NCI-H2171 treated with DMSO at 0.1 percent for 48 hours (cell line): ENCODE measurements at regions not wholly inside any gene's neighbourhood (a gene's known extent, or its start where the extent isn't known, plus 50 kb on each side); places are given as distances from the start of the nearest gene placed in this dataset.

Experiments used
- DNase-seq: peaks from one replicate; lab custom pipeline; 2025; lab: John Stamatoyannopoulos, UW

GRCh38 chr2:216808805-216809425 is 50.9 kb downstream of the TNP1 start:
- DNase-seq = no peak

- peak; percentile 91 for DNase-seq
Measured at GRCh38 chr2:216807857-216808272, 52.0 kb downstream of the TNP1 start.

GRCh38 chr2:216804357-216805350 is 55.2 kb downstream of the TNP1 start:
- no peak for DNase-seq

GRCh38 chr2:216803791-216804190 is 56.1 kb downstream of the TNP1 start:
- no peak for DNase-seq

DNA sequence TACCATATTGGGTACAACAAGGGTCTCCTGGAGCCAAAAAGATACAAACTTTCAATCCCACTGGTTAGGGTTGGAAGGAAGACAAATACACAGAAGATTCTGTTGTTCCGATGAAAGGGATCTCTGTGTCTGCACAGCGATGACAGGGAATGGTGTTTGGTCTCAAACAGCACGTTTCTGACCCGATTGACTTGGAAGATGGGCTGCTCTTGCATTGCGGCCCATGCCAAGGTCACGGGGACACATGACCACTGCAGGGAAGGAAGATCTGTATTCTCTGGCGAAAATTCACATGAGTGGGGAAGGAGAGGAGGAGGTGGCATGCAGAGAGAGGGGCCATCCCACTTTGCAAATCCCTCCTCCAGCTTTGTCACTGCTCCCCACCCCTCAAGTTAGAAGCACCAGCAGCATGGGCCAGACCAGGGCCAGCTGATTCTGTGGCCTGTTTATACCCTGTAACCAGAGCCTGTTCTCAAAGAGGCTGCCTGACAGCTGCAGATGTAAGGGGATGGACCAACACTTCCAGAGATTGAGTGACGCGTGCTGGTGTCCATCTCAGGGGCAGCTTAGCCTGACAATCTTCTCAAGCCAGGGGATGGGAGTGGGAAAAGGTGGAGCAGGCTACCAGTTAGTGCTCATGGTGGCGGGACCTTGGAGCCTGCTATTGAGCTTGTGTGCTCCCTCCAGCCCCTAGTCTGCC is 57.2 kb downstream of the TNP1 start:
- no peak for DNase-seq

GRCh38 chr2:216800836-216801235 is 59.0 kb downstream of the TNP1 start:
- DNase-seq = no peak

DNA sequence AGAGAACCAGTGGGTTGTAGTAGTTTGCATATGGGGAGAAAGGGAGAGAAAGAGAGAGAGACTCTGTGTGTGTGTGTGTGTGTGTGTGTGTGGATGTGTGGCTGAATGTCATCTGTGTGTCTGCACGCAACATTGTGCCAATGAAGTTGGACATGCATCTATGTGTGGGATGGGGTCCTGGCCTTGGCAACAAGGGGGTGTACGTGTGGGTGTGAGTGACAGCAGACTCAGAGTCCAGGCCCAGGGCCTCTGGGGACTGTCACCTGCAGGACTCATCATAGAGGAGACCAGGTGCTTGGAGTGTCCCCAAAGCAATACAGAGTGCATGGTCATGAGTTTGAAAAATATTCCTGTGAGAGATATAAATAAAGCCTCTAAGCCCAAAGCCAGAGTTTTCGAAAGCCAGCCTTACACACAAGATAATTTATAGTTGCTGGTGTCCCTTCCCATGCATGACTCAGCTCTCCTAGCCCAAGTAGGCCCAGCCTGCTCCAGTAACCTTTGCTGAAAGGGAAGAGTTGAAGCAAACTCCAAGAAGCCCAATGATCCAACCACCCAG is 59.9 kb downstream of the TNP1 start:
- no peak for DNase-seq

- DNase-seq = peak; percentile 29
Measured at GRCh38 chr2:216796115-216796840, 63.6 kb downstream of the TNP1 start.

GRCh38 chr2:216793386-216793785 is 66.5 kb downstream of the TNP1 start:
- no peak for DNase-seq

DNA sequence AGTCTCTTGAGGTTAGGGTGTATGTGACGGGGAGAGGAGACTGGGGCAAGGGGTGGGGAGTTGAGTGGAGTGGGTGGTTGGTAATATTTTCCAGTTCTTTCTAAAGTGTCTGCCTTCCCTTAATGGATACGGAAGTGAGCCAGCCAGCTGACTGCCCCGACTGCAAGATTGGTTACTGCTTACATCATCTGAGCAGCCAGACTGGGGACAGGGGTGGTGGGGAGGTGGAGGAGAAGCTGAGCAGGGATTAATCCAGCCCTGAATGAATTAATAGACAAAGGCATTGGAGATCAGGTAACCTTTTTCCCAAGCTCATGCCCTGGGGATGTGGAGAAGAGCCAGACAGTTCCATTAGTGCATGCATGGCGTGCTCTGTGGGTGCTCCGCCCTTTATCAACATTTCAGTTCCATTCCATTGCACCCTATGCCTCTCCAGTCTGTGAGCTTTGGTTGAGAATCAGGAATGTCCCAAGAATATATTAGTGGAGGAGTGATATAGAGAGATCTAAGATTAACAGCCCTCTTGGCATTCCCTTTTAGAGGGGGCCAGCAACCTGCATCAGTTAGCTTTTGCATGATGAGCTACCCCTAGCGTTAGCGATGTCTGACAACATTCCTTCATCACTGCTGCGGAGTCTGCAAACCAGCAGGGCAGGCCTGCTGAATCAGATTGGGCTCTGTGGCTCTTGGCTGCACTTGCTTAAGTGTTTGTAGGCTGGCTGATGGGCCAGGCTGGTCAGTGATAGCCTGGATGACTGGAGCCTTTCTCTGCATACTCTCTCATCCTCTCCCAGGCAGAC is 67.4 kb downstream of the TNP1 start:
- DNase-seq = peak; percentile 87

DNA sequence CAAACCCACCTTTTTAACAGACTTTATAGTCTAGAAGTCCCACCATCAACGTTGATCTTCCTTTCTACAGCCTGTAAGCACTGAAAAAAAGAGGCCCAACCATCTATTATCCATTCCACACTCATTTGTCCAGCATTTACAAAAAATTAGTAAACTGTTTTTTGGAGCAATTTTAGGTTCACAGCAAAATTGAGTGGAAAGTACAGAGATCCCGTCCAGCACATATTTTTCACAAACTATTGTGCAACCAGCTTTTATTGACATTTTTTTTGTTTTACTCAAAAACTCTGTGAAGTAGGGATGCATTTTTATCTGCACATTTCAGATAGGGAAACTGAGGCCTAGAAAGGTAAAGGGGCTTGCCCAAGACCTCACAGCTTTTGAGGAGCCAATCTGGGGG is 68.6 kb downstream of the TNP1 start:
- no peak for DNase-seq

DNA sequence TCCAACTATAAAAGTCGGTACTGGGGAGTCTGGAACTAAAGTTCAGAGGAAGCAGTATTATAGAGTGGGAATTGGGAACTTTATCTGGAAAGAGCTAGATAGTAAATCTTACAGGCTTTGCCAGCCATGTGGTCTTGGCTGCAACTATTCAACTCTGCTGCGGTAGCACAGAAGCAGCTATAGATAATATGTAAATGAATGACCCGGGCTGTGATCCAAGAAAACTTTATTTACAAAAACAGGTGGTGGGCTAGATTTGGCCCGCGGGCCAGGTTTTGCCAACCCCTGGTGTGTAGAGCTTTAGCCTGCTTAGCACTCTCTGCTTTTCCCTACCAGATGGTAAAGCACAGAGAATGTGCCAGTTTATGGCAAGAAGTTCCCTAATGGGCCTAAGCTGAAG is 70.8 kb downstream of the TNP1 start:
- peak; percentile 77 for DNase-seq

GRCh38 chr2:216787851-216788540 is 71.9 kb downstream of the TNP1 start:
- no peak for DNase-seq

- DNase-seq = no peak
Measured at GRCh38 chr2:216786676-216787075, 73.2 kb downstream of the TNP1 start.

DNA sequence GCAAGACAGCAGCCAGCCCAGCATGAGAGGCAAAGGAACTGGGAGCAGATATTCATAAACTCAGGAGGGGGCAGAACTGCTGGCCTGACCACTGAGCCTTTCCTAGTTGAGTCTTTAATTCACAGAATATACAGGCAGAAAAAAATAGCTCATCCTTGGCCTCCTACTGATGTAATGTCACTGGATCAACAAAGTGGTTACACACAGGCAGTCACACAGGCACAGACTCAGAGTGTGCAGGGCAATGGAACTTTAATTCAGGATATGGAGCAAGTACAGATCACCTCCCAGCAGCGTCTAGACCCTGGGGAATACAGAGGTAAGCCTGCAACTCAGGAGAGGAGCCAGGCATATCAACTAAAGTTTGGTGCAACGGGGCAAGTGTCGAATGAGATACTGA is 75.4 kb downstream of the TNP1 start:
- no peak for DNase-seq

DNA sequence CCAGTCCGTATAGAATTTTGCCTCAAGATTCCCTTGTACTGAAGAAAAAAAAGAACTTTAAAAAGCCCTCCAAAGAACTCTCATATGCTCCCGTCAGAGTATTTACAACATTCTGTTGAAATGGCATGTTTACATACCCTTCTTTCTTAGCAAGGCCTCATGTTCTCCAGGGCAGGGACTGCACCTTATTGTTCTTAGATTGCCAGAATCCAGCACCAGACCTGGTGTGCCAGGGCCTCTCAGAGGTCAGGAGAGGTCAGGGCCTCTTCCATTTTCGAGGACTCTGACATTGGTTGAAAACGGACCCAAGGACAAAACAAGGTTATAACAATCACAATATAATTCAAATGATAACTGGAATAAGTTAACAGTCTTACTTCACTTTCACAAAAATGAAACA is 78.2 kb downstream of the TNP1 start:
- DNase-seq = no peak

- no peak for DNase-seq
Measured at GRCh38 chr2:216780843-216781242, 79.0 kb downstream of the TNP1 start.

- DNase-seq = peak; percentile 54
Measured at GRCh38 chr2:216777637-216778273, 82.1 kb downstream of the TNP1 start.

DNA sequence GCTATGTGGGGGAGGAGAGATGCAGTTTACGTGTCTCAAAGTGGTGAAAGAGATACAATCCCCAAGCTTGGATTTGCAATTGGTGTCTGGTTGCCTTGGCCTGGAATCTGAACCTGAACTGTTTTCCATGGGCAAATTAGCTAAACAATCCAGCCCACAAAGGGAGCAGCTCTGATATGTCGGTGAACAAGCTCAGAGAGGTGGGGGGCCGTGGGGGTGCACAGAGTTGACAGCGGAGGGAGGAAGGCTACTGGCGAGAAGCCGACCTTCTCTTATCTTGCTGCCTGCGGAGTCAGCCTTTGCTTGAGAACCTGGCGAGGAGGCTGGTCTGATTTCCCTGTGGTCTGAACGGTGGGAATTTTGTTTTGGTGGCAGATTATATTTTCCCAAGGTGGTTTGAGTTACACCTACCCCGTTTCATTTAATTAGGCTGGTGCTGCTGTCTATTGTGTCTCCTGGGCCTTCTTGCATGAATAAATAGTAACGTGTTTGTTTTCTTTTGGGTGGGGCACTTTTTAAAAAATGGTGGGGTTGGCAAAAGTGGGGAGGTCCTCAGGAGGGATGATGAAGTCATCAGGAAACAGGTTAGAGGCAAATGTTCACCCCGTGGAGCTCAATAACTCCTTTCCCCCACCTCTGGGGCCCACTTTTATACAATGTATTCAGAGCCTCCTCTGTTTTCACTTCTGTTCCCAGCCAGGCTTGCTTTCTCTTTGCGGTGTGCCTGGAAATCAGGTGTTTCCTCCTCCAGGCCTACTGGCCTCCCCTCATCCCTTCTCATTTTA is 80.9 kb upstream of the IGFBP5 start:
- DNase-seq = peak; percentile 72
